HUDEP-2 (cell line): ENCODE measurements at regions not wholly inside any gene's neighbourhood (a gene's known extent, or its start where the extent isn't known, plus 50 kb on each side); places are given as distances from the start of the nearest gene placed in this dataset.
"Not testable (repeated sequence)": the region's sequence is repeated elsewhere in the genome, so short reads cannot be mapped to it uniquely, and the experiment has no call there.

Experiments used
- DNase-seq, 76 experiments: peaks; one replicate each; lab custom pipeline; 2025; ENCODE audit not compliant: unreplicated experiment in 76 of 76; lab: John Stamatoyannopoulos, UW

DNA sequence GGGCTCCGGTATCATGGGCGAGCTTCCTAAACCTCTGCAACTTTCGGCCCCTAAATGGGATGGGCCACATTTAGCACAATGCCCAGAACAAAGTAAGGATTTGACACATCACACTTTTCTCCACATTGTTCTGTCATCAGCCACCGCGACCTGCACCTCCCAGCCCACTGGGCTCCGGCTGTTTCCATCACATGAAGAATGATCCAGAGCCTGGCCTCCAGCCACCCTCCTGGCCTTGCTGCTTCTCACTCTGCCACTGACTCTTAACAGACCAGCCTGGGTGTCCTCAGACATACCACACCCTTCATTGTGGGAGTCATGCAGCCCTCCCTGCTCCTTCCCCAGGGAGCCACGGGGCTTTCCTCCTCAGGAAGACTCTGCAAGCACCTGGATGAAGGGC is 113.7 kb downstream of the IGLL1 start:
- no peak for DNase-seq

DNA sequence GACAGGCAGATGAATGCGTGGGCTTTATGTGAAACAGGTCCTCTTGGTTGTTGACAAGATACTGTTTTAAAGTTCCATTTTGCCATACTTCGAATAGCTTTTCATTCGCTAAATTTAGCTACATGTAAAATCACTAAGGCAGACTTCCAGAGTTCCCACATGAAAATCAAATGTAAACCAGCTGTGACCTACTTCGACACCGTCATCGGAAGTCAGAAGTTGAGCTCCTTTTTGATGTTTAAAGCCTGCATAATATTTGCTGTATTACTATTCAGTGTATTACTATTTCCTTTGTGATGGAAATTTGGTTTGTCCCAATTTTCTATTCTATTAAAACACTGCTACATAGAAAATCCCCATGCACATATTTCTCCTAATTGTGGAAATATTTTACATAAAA is 115.3 kb downstream of the IGLL1 start:
- DNase-seq: not testable (repeated sequence)

DNA sequence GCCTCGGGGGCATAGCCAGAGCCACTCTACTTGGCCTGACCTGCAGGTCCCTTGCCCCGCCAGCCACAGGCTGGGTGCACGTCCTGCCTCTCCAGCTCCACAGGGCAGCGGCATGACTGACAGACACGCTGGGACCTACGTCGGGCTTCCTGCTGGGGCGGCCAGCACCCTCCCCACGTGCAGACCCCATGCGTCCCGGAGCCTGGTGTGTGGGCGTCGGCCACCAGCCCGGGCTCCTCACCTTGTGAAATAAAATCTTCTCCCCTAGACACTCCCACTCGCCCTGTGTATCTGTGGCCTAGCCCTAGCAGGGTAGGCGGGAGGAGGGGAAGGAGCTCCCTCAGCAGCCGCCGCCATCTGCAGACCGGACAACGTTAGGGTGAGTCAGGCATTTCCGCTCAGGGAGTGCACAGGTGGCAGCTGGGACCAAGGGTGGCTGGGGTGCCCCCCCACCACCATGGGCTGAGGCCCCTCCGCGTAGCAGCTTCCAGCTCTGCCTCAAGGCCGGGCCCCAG is 119.5 kb downstream of the IGLL1 start:
- not testable (repeated sequence) for DNase-seq

DNA sequence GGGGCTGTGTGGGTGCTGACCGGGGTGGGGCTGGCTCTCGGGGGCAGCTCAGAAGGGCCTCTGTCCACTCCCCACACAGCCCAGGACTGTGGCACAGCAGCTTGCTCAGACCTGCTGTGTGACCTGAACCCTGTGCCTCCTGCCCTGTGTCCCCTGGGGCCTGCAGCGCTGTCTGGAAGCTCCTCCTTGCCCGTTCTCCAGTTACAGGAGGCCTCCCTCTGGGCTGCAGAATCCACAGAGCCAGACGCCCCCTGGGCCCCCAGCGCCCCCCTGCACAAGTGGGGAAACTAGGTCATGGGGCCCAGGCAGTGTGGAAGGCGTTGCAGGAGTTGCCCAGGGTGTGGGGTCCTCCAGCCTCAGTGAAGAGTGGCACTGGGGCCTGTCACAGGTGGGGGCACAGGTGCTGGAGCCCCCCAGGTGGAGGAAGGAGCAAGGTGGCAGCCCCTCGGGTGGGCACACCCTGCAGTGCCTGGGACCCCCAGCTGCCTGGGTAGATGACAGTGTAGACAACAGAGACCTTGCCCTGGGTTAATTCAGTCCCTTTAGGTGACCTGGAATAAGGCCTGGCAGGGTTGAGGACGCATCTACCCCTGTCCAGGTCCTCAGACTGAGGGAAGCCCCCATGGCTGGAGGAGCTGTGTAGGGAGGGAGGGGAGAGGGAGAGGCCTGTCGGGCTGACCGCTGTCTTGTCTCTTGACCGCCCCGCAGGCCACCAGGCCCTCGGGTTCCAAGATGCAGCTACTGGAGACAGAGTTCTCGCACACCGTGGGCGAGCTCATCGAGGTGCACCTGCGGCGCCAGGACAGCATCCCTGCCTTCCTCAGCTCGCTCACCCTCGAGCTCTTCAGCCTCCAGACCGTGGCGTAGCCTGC is 120.2 kb downstream of the IGLL1 start:
- DNase-seq: not testable (repeated sequence)

DNA sequence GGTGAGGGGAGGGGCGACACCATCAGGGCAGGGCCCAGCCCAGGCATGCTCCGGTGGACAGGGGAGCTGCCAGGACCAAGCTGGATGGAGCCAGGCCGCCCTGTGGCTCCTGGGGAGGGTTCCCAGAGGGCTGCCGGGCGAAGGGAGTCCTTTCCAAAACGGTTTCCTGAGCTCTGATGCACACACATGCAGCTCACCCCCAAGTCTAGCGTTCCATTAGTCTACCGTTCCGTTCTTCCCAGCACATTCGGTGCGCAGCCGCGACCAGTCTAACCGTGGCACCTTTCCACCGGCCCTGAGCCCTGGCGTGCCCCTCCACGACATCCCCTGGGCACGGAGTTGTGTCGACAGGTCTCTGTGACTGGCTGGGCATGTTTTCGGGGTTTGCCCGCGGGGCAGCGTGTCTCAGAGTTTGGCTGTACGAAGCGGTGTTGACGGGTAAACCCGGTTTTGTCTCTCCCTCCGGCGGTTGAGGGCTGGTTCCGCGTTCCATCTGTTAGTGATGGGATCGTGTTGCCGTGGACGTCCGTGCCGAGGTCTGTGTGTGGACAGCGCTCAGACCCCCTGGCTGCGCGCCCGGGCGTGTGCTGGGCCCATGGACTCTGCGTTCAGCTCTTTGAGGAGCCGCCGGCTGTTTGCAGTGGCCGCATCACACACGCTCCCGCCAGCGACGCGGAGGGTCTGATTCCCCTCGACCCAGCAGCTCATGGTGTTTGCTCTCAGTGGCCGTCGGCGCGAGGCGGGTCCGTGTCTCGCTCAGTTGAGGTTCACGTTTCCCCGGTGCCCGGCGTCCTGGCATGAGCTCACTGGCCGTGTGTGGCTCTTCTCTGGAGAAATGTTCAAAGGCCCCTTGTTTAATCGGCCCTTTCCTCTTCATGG is 121.2 kb downstream of the IGLL1 start:
- no peak for DNase-seq

DNA sequence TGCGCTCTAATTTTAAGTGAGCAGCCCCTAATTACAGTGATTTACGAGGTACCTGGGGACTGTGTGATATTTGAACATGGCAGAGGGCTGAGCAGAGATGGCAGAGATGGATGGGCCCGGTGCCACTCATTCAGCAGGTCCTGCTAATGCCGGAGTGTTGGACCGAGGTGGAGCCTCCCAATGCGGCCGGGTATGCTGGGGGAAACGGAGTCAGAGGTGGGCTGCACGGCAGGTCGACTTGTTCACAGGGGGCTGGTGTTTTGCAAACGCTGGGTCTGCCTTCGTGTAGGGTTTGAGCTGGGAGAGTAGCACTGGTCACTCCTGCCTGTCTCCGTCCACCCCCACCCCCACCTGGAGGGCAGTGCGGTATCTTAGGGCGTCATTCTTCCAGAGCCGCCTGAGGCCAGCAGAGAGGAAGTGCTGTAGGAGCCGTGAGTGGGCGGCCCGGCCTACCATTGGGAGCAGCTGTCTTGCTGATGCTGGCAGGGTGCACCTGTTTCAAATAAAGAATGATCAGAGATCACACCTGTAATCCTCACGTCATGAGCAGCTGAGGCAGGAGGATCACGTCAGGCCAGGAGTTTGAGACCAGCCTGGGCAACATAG is 122.6 kb downstream of the IGLL1 start:
- no peak for DNase-seq

DNA sequence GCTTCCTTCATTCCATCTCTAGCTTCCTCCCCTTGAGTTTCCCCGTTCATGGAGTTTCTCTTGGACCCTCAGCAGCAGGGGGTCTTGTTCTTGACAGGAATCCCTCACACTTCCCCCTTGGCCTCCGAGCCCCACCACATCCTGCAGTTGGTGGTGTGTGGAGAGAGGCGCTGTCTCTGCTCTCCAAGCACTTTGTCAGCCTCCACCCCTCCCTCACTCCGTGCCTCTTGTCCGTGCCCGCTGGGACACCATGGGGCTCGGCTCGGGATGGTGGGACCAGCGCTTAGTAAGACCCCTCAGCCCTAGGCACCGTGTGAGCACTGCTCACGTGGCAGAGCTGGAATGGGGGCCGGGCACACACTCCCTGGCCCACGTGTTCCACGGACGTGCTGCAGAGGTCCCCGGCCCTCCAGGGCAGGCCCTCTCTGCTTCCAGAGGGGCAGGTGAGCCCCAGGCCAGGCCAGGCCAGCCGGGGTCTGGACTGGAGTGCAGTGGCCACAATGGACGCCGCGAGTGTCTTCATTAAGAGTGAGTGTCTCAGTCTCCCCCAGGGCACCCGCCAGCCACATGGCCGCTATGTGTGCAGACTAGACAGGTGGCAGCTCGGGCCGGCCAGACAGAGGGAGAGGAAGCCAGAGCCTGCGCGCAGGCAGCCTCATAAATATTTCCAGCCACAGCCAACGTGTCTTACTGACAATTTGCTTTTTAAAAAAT is 123.3 kb downstream of the IGLL1 start:
- not testable (repeated sequence) for DNase-seq

DNA sequence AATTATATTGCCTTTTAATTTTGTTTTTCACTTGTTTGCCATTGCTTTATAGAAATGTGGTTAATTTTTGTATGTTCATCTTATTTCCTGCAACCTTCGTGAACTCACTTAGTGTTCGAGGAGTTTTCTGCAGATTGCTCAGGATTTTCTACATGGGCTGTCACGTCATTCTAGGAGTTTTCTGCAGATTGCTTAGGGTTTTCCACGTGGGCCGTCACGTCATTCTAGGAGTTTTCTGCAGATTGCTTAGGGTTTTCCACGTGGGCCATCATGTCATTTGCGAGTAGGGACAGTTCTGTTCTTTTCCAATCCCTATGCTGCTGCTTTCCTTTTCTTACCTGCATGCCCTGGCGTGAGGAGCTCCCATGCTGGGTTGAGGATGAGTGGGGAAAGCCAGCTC is 125.7 kb downstream of the IGLL1 start:
- not testable (repeated sequence) for DNase-seq

DNA sequence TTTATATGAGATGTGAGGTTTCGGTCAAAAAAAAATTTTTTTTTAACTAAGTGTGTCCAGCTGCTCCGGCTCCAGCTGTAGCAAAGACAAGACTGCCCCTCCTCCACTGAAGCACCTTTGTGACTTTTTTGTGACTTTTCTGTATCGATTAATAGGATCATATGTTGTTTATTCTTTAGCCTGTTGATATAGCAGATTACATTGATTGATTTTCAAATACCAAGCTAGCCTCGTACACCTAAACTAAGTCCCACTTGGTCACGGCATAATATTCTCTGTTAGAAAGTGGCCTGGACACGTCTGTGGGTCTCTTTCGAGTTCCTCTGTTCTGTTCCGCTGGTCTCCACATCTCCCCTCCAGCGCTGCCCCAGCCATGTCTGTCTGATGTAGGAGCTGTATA is 126.8 kb downstream of the IGLL1 start:
- DNase-seq: no peak

DNA sequence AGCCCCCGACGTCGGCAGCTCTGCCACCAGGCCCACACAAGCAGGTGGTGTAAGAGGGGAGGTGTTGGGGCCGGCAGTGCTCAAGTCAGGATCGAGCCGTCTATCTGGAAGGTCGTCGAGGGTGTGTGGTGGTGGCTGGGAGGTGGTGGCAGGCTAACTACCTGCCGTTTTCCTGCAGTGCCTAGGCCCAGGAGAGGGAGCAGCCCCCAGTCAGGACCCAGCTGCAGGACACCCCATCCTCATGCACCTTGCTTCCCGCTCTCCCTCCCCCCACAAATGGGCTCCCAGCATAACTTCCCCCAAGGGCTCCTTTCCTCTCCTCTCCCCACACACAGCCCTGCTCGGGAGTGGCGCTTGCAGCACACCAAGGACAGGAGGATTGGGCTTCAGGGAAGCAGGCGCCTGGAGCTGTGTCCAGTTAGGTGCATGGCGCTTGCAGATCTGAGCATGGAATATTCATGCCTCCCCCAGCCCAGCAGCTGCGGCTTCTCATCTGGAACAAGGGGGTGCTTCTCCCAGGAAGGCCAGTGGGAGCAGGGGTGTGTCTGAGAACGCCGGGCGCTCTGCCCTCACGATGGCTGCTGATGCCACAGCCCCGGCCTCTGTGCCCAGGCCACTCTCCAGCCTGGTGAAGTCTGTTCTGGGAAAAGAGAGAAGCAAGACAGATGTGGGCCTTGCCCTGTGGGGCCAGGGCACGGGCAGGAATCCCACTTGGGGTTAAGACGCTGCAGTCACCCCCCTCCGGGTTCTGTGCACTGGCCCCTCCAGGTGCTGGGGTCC is 127.7 kb downstream of the IGLL1 start:
- DNase-seq: no peak

DNA sequence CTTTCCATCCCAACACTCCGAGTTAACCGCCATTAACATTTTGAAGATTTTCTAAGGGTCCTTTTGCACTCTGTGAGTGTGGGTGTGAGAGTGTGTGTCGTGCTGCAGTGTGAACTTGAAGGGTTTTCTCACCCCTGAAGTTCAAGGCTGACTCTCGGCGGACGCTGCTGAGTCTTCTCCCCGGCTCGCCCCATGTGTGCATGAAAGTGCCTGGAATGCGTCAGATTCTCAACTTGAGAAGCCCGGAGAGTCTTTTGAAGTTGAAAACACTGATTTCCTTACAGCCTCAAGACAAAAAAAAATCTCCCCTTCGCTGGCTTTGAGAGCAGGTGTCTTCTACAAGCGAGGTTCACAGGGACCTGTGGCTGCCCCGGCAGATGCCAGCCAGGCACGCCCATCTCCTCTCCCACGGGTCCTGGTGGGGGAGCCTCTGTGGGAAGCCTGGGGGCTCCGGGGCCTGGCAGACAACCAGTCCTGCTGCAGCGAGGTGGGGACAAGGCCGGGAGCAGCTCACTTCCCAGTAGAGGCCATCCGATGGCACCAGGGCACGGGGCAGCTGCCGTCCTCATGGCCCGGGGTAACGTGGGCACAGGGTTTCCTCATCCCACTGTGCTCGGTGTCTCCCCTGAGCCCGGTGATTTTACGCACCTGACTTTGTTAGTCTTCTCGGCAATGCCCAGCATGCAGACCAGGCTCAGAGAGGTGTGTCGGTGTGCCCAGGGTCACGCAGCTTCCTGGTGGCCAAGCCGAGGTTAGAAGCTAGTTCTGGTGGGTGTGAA is 128.4 kb downstream of the IGLL1 start:
- not testable (repeated sequence) for DNase-seq

DNA sequence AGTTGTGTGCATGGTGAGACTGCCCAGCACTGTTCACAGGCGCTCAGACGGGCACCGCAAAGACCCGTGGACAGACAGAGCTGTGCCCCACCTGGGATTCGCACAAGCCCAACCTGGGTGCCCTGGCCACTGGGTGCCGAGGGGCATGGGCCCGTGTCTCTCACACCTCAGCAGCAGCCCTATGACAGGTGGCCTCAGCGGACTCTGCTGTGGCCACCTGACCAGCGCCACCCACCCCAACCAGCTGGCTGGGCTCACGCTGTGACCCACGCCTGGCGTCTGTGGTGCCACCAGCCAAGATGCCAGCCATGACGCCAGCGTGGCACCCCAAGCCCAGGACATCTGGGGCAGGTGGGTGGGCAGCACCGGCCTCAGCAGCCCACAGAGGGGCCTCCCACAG is 129.3 kb downstream of the IGLL1 start:
- not testable (repeated sequence) for DNase-seq

DNA sequence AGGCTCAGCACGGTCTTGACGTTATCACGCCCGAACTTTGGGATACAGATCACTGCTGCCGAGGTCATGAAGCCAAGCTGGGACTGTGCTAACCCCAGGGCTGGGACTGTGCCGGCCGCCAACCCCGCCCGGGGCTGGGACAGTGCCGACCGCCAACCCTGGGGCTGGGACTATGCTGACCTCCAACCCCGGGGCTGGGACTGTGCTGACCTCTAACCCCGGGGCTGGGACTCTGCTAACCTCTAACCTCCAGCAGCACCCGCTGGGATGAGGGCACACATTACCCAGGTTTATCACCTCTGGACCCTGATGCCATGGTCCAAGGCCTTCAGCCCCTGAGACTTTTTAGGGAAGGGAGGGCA is 129.7 kb downstream of the IGLL1 start:
- DNase-seq: no peak

DNA sequence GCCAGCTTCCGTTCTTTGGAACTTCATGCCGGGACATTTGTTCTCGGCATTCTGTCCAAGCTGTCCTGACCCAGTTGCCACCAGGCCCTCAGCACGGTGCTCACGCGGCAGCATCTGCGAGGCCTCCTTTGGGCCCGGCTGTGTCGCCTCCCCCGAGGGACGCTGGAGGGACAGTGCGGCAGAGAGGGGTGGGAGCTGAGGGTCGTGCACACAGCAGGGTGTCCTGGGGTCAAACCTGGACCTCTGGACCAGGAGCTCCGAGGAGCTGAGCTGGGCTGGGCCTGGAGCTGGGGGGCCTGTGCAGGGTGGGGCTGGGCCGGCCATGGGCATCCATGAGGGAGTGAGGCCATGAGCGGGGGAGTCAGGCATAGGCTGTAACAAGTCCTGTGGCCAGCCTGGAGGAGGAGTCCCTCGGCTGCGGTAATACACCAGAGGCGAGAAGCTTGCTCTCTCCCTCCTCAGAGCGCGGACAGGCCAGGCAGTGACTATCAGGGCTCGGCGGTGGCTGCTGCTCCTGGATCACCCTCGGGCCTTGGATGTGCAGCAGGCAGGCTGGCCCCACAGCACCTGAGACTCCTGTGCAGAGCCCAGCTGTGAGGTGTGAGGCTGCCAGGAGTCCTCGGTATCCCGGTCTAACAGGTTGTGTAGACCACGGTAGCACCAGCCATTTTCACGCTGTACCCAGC is 130.2 kb downstream of the IGLL1 start:
- not testable (repeated sequence) for DNase-seq

DNA sequence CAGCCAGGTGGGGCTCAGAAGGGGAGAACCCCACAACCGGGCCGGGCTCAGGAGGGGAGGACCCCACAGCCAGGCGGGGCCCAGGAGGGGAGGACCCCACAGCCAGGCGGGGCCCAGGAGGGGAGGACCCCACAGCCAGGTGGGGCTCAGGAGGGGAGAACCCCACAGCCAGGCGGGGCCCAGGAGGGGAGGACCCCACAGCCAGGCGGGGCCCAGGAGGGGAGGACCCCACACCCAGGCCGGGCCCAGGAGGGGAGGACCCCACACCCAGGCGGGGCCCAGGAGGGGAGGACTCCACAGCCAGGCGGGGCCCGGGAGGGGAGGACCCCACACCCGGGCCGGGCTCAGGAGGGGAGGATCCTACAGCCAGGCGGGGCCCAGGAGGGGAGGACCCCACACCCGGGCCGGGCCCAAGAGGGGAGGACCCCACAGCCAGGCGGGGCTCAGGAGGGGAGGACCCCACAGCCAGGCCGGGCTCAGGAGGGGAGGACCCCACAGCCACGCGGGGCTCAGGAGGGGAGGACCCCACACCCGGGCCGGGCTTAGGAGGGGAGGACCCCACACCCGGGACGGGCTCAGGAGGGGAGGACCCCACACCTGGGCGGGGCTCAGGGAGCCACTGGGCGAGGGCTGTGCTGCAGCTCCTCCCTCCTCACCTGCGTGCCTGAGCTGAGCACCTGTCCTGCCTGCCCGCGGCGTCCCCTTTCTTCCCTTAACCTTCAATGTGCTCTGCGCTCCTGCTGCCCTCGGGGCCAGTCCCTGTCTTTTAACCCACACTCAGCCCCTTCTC is 131.4 kb downstream of the IGLL1 start:
- not testable (repeated sequence) for DNase-seq

DNA sequence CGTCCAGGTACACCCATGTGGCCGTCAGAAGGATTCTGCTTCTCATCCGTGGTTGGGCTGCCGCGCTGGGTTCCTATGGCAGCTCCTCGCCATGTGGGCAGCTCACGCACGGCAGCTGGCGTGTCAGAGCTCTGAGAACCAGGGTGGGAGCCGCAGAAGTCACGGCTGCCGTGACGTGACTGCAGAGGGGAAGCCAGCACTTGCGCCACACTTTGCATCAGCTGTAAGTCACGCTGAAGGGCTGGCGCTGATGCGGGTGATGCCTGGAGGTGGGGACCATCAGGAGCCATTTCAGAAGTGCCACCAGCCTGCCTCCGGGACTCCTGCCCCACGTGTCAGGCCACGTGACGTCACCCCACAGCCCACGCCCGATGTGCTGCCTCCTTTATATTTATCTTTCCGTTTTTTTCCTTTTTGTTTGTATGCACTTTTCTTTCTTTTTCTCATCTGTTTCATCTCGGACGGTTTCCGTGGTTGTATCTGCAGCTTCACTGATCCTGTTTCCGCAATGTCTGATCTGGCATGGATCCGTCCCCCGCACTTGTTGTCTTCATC is 133.2 kb downstream of the IGLL1 start:
- DNase-seq: no peak

DNA sequence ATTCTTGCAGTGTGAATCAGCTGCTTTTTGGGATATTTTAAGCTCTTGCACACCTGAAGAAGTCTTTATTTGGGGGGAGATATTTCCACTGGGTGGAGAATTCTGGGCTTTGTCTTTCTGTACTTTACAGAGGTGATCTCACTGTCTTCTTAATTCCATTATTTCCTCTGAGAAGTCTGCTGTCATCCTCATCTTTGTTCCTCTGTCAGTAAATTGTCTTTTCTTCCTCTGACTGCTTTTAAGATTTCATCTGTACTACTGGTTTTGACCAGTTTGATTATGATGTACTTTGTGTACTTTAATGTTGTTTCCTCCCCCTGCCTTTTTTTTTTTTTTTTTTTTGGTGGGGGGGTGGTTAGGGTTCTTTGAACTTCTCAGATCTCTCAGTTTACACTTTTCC is 133.9 kb downstream of the IGLL1 start:
- DNase-seq: not testable (repeated sequence)
